GM12891 (cell line): ENCODE measurements at regions not wholly inside any gene's neighbourhood (a gene's known extent, or its start where the extent isn't known, plus 50 kb on each side); places are given as distances from the start of the nearest gene placed in this dataset.

Source experiments
- POLR2A ChIP-seq: IDR thresholded peaks from 2 replicates; pipeline ENCODE4 v1.6.1; 2011; ENCODE audit warnings: low read depth, low read length, control low read depth
- POLR2AphosphoS5 ChIP-seq: IDR thresholded peaks from 2 replicates; pipeline ENCODE4 v1.6.1; 2011; ENCODE audit warnings: low read depth, low read length, control low read depth

DNA sequence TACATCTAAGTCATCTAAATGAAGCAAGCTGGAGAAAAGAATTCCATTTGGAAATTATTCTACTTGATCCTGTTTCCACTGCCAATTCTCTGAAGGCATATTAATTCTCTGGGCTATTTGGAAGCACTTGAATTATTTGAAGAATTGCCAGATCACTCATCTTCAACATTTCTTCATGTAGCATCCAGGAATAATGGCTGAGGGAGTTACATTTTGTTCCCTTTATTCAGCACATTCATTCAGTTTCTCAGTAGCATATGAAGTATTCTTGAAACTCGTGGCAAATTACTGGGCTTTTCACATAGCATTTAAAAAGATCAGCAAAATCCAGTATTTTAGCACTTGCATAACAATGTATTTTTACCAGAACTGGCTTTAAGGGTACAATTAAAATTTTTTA, 127.1 kb upstream of the VIPR2 start:
- TF ChIP-seq POLR2A (no peak), POLR2AphosphoS5 (no peak)
